Astrocyte of the spinal cord (primary cell): ENCODE measurements at regions not wholly inside any gene's neighbourhood (a gene's known extent, or its start where the extent isn't known, plus 50 kb on each side); places are given as distances from the start of the nearest gene placed in this dataset.

Experiments used
- DNase-seq: peaks from one replicate; pipeline ENCODE4 v3.0.0; 2011; ENCODE audit warnings: low read depth, low spot score
- H3K4me3 ChIP-seq: 2 replicates; pipeline ENCODE4 v1.5.1; 2011; ENCODE audit warnings: low read depth, mild to moderate bottlenecking, low read length, moderate library complexity
- CTCF ChIP-seq: IDR thresholded peaks from 2 replicates; pipeline ENCODE4 v1.5.1; 2012; ENCODE audit warnings: low read depth, mild to moderate bottlenecking, low read length, inconsistent platforms
- in situ Hi-C: cut with HindIII; loops from 2 replicates; pipeline ENCODE4 v1.10.0; 2017; ENCODE audit warnings: low sequenced_read_pairs

GRCh38 chr14:103255555-103255954, 78.5 kb upstream of the EIF5 start:
- H3K4me3 ChIP-seq = no peak overlapping the region
- in situ Hi-C loops = no loop called here
- no peak for TF ChIP-seq CTCF
- no peak for DNase-seq

- DNase-seq = no peak
- TF ChIP-seq CTCF = no peak
- no peak overlapping the region for H3K4me3 ChIP-seq
- in situ Hi-C loops = no loop called here
Observed at GRCh38 chr14:103256406-103256805, 77.6 kb upstream of the EIF5 start.

- TF ChIP-seq CTCF = no peak
- no peak overlapping the region for H3K4me3 ChIP-seq
- in situ Hi-C loops = no loop called here
- no peak for DNase-seq
Observed at GRCh38 chr14:103257211-103257962, 76.7 kb upstream of the EIF5 start.

GRCh38 chr14:103258211-103258610, 75.8 kb upstream of the EIF5 start:
- TF ChIP-seq CTCF = no peak
- no peak overlapping the region for H3K4me3 ChIP-seq
- in situ Hi-C loops = no loop called here
- DNase-seq = no peak

- no peak for TF ChIP-seq CTCF
- in situ Hi-C loops = no loop called here
- DNase-seq = no peak
- no peak overlapping the region for H3K4me3 ChIP-seq
Observed at GRCh38 chr14:103259184-103259583, 74.9 kb upstream of the EIF5 start.

GRCh38 chr14:103259801-103260628, 74.0 kb upstream of the EIF5 start:
- in situ Hi-C loops = no loop called here
- no peak for TF ChIP-seq CTCF
- no peak for DNase-seq
- H3K4me3 ChIP-seq = peak overlapping the region; percentile 45
